SK-N-SH treated with all-trans-retinoic acid at 6 μM for 48 hours (cell line): ENCODE measurements at regions not wholly inside any gene's neighbourhood (a gene's known extent, or its start where the extent isn't known, plus 50 kb on each side); places are given as distances from the start of the nearest gene placed in this dataset.

Source experiments
- ATAC-seq: fragments of 200-7000 bp; cut with Tn5 transposase; 3 replicates; pipeline ENCODE4 v1.9.1; 2020; ENCODE audit warnings: mild to moderate bottlenecking, moderate library complexity
- BACH2 ChIP-seq: fragments of 250-450 bp; sonication (Bioruptor Pico); IDR thresholded peaks from 2 replicates; pipeline ENCODE4 v1.9.0; 2021; ENCODE audit warnings: mild to moderate bottlenecking, borderline replicate concordance
- CSDC2 ChIP-seq: fragments of 250-450 bp; sonication (Bioruptor Pico); IDR thresholded peaks from 2 replicates; pipeline ENCODE4 v1.5.0; 2020; ENCODE audit warnings: mild to moderate bottlenecking, moderate library complexity
- ESRRG ChIP-seq: fragments of 250-450 bp; sonication (Bioruptor Pico); IDR thresholded peaks from 2 replicates; pipeline ENCODE4 v1.6.1; 2021; ENCODE audit warnings: mild to moderate bottlenecking
- GLIS3 ChIP-seq: fragments of 250-450 bp; sonication (Bioruptor Pico); IDR thresholded peaks from 2 replicates; pipeline ENCODE4 v1.5.0; 2020; ENCODE audit warnings: mild to moderate bottlenecking, moderate library complexity
- OSR1 ChIP-seq: fragments of 250-450 bp; sonication (Bioruptor Pico); IDR thresholded peaks from 2 replicates; pipeline ENCODE4 v1.8.0; 2022; ENCODE audit warnings: moderate library complexity, mild to moderate bottlenecking, inconsistent platforms
- PPARA ChIP-seq: fragments of 250-450 bp; sonication (Bioruptor Pico); IDR thresholded peaks from 2 replicates; pipeline ENCODE4 v1.5.0; 2020; ENCODE audit warnings: mild to moderate bottlenecking, borderline replicate concordance
- RARB ChIP-seq: fragments of 250-450 bp; sonication (Bioruptor Pico); IDR thresholded peaks from 2 replicates; pipeline ENCODE4 v1.8.0; 2021; ENCODE audit warnings: mild to moderate bottlenecking, moderate library complexity
- SNAI2 ChIP-seq: fragments of 250-450 bp; sonication (Bioruptor Pico); IDR thresholded peaks from 2 replicates; pipeline ENCODE4 v1.5.0; 2020; ENCODE audit warnings: mild to moderate bottlenecking, moderate library complexity
- TCF4 ChIP-seq: fragments of 250-450 bp; sonication (Bioruptor Pico); IDR thresholded peaks from 2 replicates; pipeline ENCODE4 v1.8.0; 2021; ENCODE audit warnings: mild to moderate bottlenecking, moderate library complexity, borderline replicate concordance
- TOX ChIP-seq: fragments of 250-450 bp; sonication (Bioruptor Pico); IDR thresholded peaks from 2 replicates; pipeline ENCODE4 v1.8.0; 2021; ENCODE audit warnings: mild to moderate bottlenecking, moderate library complexity, borderline replicate concordance
- ZC3H10 ChIP-seq: fragments of 250-450 bp; sonication (Bioruptor Pico); IDR thresholded peaks from 2 replicates; pipeline ENCODE4 v1.5.1; 2021; ENCODE audit warnings: mild to moderate bottlenecking, moderate library complexity
- ZFP3 ChIP-seq: fragments of 250-450 bp; sonication (Bioruptor Pico); IDR thresholded peaks from 2 replicates; pipeline ENCODE4 v1.5.0; 2020; ENCODE audit warnings: mild to moderate bottlenecking, moderate library complexity
- ZFP30 ChIP-seq: fragments of 450-650 bp; formaldehyde crosslinking; IDR thresholded peaks from 2 replicates; pipeline ENCODE4 v1.5.0; 2022; ENCODE audit warnings: mild to moderate bottlenecking, moderate library complexity
- ZNF565 ChIP-seq: fragments of 450-650 bp; formaldehyde crosslinking; conservative IDR thresholded peaks from 2 replicates; pipeline ENCODE4 v1.5.0; 2020; ENCODE audit warnings: low read depth, mild to moderate bottlenecking, moderate library complexity
- ZNF70 ChIP-seq: fragments of 450-650 bp; formaldehyde crosslinking; IDR thresholded peaks from 2 replicates; pipeline ENCODE4 v1.5.0; 2020; ENCODE audit warnings: mild to moderate bottlenecking, moderate library complexity
- ZNF8 ChIP-seq: fragments of 450-650 bp; formaldehyde crosslinking; IDR thresholded peaks from 2 replicates; pipeline ENCODE4 v1.5.0; 2020; ENCODE audit warnings: mild to moderate bottlenecking, moderate library complexity
- TF ChIP-seq, protein P1 (sequence below): fragments of 250-450 bp; sonication (Bioruptor Pico); IDR thresholded peaks from 2 replicates; pipeline ENCODE4 v1.5.1; 2021; ENCODE audit warnings: mild to moderate bottlenecking, moderate library complexity
- TF ChIP-seq, protein P2 (sequence below): fragments of 250-450 bp; sonication (Bioruptor Pico); IDR thresholded peaks from 2 replicates; pipeline ENCODE4 v1.8.0; 2021; ENCODE audit warnings: low read depth, mild to moderate bottlenecking, moderate library complexity, borderline replicate concordance
- TF ChIP-seq, protein P3 (sequence below): fragments of 250-450 bp; sonication (Bioruptor Pico); IDR thresholded peaks from 2 replicates; pipeline ENCODE4 v1.5.0; 2020; ENCODE audit warnings: mild to moderate bottlenecking, moderate library complexity

DNA sequence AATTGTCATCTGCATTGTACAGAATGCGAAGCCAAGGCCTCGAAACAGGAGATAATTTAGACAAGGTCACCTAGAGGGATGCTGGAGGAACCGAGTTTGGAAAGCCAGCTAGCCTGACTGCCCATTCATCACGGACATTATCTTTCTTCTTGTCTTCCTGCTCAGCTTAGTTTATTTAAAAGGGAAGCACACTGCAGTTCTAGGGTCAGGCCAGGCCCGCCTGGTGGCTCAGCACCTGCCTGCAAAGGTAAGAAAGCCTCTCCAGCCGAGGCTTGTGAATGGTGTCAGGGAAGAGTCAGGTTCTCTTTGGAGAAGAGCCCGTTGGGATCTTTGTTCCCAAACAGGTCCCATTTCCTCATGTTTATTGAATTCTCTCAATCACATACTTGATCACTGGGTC is 246.5 kb downstream of the BLID start:
- TF ChIP-seq TOX (no peak), GLIS3 (no peak), SNAI2 (CRISPR knock-in tag) (no peak), ZFP30 (CRISPR knock-in tag) (no peak), PPARA (CRISPR knock-in tag) (no peak), ESRRG (no peak), ZNF565 (no peak), OSR1 (CRISPR knock-in tag) (no peak), CSDC2 (no peak), RARB (CRISPR knock-in tag) (no peak), BACH2 (CRISPR knock-in tag) (no peak), ZNF70 (no peak), ZNF8 (no peak)
- TF ChIP-seq, protein P1, sequence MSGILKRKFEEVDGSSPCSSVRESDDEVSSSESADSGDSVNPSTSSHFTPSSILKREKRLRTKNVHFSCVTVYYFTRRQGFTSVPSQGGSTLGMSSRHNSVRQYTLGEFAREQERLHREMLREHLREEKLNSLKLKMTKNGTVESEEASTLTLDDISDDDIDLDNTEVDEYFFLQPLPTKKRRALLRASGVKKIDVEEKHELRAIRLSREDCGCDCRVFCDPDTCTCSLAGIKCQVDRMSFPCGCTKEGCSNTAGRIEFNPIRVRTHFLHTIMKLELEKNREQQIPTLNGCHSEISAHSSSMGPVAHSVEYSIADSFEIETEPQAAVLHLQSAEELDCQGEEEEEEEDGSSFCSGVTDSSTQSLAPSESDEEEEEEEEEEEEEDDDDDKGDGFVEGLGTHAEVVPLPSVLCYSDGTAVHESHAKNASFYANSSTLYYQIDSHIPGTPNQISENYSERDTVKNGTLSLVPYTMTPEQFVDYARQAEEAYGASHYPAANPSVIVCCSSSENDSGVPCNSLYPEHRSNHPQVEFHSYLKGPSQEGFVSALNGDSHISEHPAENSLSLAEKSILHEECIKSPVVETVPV = no peak
- TF ChIP-seq, protein P2, sequence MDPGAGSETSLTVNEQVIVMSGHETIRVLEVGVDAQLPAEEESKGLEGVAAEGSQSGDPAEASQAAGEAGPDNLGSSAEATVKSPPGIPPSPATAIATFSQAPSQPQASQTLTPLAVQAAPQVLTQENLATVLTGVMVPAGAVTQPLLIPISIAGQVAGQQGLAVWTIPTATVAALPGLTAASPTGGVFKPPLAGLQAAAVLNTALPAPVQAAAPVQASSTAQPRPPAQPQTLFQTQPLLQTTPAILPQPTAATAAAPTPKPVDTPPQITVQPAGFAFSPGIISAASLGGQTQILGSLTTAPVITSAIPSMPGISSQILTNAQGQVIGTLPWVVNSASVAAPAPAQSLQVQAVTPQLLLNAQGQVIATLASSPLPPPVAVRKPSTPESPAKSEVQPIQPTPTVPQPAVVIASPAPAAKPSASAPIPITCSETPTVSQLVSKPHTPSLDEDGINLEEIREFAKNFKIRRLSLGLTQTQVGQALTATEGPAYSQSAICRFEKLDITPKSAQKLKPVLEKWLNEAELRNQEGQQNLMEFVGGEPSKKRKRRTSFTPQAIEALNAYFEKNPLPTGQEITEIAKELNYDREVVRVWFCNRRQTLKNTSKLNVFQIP (CRISPR knock-in tag) = no peak
- TF ChIP-seq, protein P3, sequence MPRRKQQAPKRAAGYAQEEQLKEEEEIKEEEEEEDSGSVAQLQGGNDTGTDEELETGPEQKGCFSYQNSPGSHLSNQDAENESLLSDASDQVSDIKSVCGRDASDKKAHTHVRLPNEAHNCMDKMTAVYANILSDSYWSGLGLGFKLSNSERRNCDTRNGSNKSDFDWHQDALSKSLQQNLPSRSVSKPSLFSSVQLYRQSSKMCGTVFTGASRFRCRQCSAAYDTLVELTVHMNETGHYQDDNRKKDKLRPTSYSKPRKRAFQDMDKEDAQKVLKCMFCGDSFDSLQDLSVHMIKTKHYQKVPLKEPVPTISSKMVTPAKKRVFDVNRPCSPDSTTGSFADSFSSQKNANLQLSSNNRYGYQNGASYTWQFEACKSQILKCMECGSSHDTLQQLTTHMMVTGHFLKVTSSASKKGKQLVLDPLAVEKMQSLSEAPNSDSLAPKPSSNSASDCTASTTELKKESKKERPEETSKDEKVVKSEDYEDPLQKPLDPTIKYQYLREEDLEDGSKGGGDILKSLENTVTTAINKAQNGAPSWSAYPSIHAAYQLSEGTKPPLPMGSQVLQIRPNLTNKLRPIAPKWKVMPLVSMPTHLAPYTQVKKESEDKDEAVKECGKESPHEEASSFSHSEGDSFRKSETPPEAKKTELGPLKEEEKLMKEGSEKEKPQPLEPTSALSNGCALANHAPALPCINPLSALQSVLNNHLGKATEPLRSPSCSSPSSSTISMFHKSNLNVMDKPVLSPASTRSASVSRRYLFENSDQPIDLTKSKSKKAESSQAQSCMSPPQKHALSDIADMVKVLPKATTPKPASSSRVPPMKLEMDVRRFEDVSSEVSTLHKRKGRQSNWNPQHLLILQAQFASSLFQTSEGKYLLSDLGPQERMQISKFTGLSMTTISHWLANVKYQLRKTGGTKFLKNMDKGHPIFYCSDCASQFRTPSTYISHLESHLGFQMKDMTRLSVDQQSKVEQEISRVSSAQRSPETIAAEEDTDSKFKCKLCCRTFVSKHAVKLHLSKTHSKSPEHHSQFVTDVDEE (CRISPR knock-in tag) = no peak
- ATAC-seq = no peak

DNA sequence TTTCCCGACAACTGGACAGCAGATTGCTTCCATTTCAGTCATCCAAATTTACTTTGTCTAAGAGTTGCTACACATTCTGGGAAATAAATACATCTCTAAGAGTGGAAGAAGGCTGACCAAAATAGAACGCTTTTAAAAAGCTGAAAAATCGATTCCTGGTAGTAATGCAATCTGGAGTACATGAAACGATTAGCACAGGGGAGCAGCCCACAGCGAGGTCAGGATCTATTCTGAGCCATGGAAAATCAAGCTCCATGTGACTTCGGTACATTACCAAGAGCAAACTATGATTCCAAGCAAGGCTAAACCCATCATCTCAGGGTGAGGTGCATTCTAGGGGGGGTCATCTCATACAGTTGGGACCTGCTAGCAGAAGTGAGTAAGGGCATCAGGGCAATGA is 249.3 kb downstream of the BLID start:
- TF ChIP-seq, protein P3 (CRISPR knock-in tag) = no peak
- TF ChIP-seq ZFP30 (CRISPR knock-in tag) (no peak), ZNF70 (no peak), ZC3H10 (no peak), PPARA (CRISPR knock-in tag) (no peak), CSDC2 (no peak), SNAI2 (CRISPR knock-in tag) (no peak), TCF4 (no peak), ZFP3 (CRISPR knock-in tag) (no peak)
- TF ChIP-seq, protein P2 (CRISPR knock-in tag) = no peak
- TF ChIP-seq, protein P1 = no peak
- ATAC-seq = no peak

DNA sequence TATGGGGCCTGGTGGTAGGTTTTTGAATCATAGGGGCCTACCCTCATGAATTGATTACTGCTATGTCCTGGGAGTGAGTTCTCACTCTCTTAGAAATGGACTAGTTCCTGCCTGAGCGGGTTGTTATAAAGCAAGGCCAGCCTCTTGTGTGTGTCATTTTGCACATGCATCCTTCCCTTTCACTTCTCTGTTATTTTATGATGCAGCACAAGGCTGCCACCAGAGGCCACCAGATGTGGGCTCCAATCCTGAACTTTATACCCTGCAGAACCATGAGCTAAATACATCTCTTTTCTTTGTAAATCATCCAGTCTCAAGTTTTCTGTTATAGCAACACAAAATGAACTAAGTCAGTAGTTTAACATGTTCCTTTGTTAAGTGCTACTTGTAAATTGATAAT is 251.4 kb downstream of the BLID start:
- ATAC-seq = no peak
- TF ChIP-seq ZFP3 (CRISPR knock-in tag) (no peak), ZNF565 (no peak), GLIS3 (no peak), ZNF8 (no peak), ZNF70 (no peak)
